ENCODE measurements at regions not wholly inside any gene's neighbourhood (a gene's known extent, or its start where the extent isn't known, plus 50 kb on each side); places are given as distances from the start of the nearest gene placed in this dataset.

GRCh38 chr12:115830070-115830469 lies 447.4 kb downstream of the MED13L start:
- Histone ChIP-seq H3K27me3 (replicated peaks in 2 of 5; ENCODE audit: control insufficient read depth in 4 of 5, insufficient read depth in 5 of 5, low read length in 4 of 5) (peaks cover 0 to 5% (median 0%) of the 10 kb centered on the region in 5 experiments), H3K9me3 (ENCODE audit: control extremely low read depth in 1 of 5, control insufficient read depth in 4 of 5, insufficient read depth in 2 of 5, low read depth in 1 of 5, low read length in 4 of 5) (peaks cover 0 to under 1% (median 0%) of the 10 kb centered on the region in 5 experiments), H3K4me3 (ENCODE audit: control insufficient read depth in 1 of 7, extremely low read depth in 1 of 7, insufficient read depth in 4 of 7, low read depth in 2 of 7, low read length in 6 of 7) (no peak overlapping the region), H3K36me3 (ENCODE audit: control insufficient read depth in 4 of 4, insufficient read depth in 4 of 4, low read length in 3 of 4) (no peaks in the 10 kb centered on the region), H3K27ac (ENCODE audit: insufficient read depth in 1 of 2, low read depth in 1 of 2, low read length in 2 of 2, poor library complexity in 1 of 2, severe bottlenecking in 2 of 2) (no peak overlapping the region), H3K4me1 (ENCODE audit: control extremely low read depth in 1 of 4, control insufficient read depth in 4 of 4, insufficient read depth in 4 of 4, low read length in 3 of 4) (no peaks in the 10 kb centered on the region)
- 80% methylated on average over 1 of the region's 3 CpGs for WGBS (ENCODE audit: insufficient coverage)
- ChIA-PET POLR2A (no interaction called here), CTCF (no interaction called here)
- no peak for DNase-seq

- ChIA-PET POLR2A (no interaction called here), CTCF (no interaction called here)
- WGBS (ENCODE audit: insufficient coverage): 94% methylated on average over 4 of the region's 4 CpGs
- Histone ChIP-seq H3K36me3 (ENCODE audit: control insufficient read depth in 4 of 4, insufficient read depth in 4 of 4, low read length in 3 of 4) (no peaks in the 10 kb centered on the region), H3K27ac (ENCODE audit: insufficient read depth in 1 of 2, low read depth in 1 of 2, low read length in 2 of 2, poor library complexity in 1 of 2, severe bottlenecking in 2 of 2) (no peak overlapping the region), H3K27me3 (replicated peaks in 2 of 5; ENCODE audit: control insufficient read depth in 4 of 5, insufficient read depth in 5 of 5, low read length in 4 of 5) (peaks cover 0 to 7% (median 0%) of the 10 kb centered on the region in 5 experiments), H3K4me1 (ENCODE audit: control extremely low read depth in 1 of 4, control insufficient read depth in 4 of 4, insufficient read depth in 4 of 4, low read length in 3 of 4) (no peaks in the 10 kb centered on the region), H3K4me3 (ENCODE audit: control insufficient read depth in 1 of 7, extremely low read depth in 1 of 7, insufficient read depth in 4 of 7, low read depth in 2 of 7, low read length in 6 of 7) (no peak overlapping the region), H3K9me3 (ENCODE audit: control extremely low read depth in 1 of 5, control insufficient read depth in 4 of 5, insufficient read depth in 2 of 5, low read depth in 1 of 5, low read length in 4 of 5) (peaks cover 0 to 3% (median 0%) of the 10 kb centered on the region in 5 experiments)
- DNase-seq: no peak
Measured at GRCh38 chr12:115828168-115828567, 449.3 kb downstream of the MED13L start.

- no peak for DNase-seq
- POLR2A ChIA-PET: no interaction called here
- Histone ChIP-seq H3K27me3 (replicated peaks in 2 of 5; ENCODE audit: control insufficient read depth in 4 of 5, insufficient read depth in 5 of 5, low read length in 4 of 5) (peaks cover 0 to 7% (median 3%) of the 10 kb centered on the region in 5 experiments), H3K36me3 (ENCODE audit: control insufficient read depth in 4 of 4, insufficient read depth in 4 of 4, low read length in 3 of 4) (no peaks in the 10 kb centered on the region), H3K4me3 (ENCODE audit: control insufficient read depth in 1 of 7, extremely low read depth in 1 of 7, insufficient read depth in 4 of 7, low read depth in 2 of 7, low read length in 6 of 7) (no peak overlapping the region), H3K4me1 (ENCODE audit: control extremely low read depth in 1 of 4, control insufficient read depth in 4 of 4, insufficient read depth in 4 of 4, low read length in 3 of 4) (no peaks in the 10 kb centered on the region), H3K9me3 (ENCODE audit: control extremely low read depth in 1 of 5, control insufficient read depth in 4 of 5, insufficient read depth in 2 of 5, low read depth in 1 of 5, low read length in 4 of 5) (peaks cover 0 to 3% (median 0%) of the 10 kb centered on the region in 5 experiments), H3K27ac (ENCODE audit: insufficient read depth in 1 of 2, low read depth in 1 of 2, low read length in 2 of 2, poor library complexity in 1 of 2, severe bottlenecking in 2 of 2) (no peak overlapping the region)
- CTCF ChIA-PET: no interaction called here
- 97% methylated on average over 3 of the region's 4 CpGs for WGBS (ENCODE audit: insufficient coverage)
Measured at GRCh38 chr12:115824936-115825602, 452.4 kb downstream of the MED13L start.

DNA sequence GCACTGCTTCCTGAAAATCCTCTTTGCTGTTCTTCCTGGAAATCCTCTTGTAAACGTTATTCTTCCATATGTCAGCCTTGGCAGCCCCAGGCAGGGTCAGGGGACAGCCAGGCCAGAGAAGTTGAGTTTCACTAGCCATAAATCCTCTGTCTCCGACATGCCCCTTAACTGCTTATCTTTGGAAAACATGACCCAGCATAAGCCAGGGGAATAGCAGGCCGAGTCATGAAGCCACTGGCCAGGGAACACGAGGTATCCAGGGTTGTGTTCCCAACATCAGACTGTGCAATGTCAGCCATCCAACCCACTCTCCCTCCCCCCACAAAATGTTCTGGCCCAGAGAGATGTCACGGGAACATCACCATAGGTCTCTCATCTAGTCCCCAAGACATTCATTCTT lies 453.9 kb downstream of the MED13L start:
- WGBS (ENCODE audit: insufficient coverage): 8% methylated on average over 4 of the region's 5 CpGs
- no peak for DNase-seq
- peaks cover 0 to 7% (median 3%) of the 10 kb centered on the region in 5 experiments for H3K27me3 ChIP-seq (replicated peaks in 2 of 5; ENCODE audit: control insufficient read depth in 4 of 5, insufficient read depth in 5 of 5, low read length in 4 of 5)
- H3K4me3 ChIP-seq (ENCODE audit: control insufficient read depth in 1 of 7, extremely low read depth in 1 of 7, insufficient read depth in 4 of 7, low read depth in 2 of 7, low read length in 6 of 7): no peak overlapping the region
- ChIA-PET CTCF (no interaction called here), POLR2A (no interaction called here)
- peaks cover 0 to 3% (median 0%) of the 10 kb centered on the region in 5 experiments for H3K9me3 ChIP-seq (ENCODE audit: control extremely low read depth in 1 of 5, control insufficient read depth in 4 of 5, insufficient read depth in 2 of 5, low read depth in 1 of 5, low read length in 4 of 5)
- no peaks in the 10 kb centered on the region for H3K4me1 ChIP-seq (ENCODE audit: control extremely low read depth in 1 of 4, control insufficient read depth in 4 of 4, insufficient read depth in 4 of 4, low read length in 3 of 4)
- H3K27ac ChIP-seq (ENCODE audit: insufficient read depth in 1 of 2, low read depth in 1 of 2, low read length in 2 of 2, poor library complexity in 1 of 2, severe bottlenecking in 2 of 2): no peak overlapping the region
- no peaks in the 10 kb centered on the region for H3K36me3 ChIP-seq (ENCODE audit: control insufficient read depth in 4 of 4, insufficient read depth in 4 of 4, low read length in 3 of 4)

DNA sequence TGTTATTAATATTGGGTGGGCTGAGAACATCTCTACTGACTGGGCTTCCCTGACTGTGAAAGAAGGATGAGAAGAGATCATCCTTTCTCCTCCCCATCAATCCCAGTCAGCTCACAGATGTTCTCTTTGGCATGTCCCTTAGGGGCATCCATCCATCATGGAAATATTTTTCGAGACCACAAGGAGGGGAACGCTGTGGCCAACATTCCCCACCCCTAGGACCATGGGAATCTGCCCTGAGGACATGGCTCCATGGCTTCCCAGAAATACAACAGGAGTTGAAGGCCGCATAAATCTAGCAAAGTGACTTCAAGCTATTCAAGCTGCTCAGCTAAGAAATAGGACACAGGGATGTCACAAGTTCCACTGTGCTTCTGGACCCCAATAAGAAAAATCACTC lies 456.8 kb downstream of the MED13L start:
- no peak overlapping the region for H3K27ac ChIP-seq (ENCODE audit: insufficient read depth in 1 of 2, low read depth in 1 of 2, low read length in 2 of 2, poor library complexity in 1 of 2, severe bottlenecking in 2 of 2)
- H3K9me3 ChIP-seq (ENCODE audit: control extremely low read depth in 1 of 5, control insufficient read depth in 4 of 5, insufficient read depth in 2 of 5, low read depth in 1 of 5, low read length in 4 of 5): peaks cover 0 to 3% (median 0%) of the 10 kb centered on the region in 5 experiments
- no peaks in the 10 kb centered on the region for H3K36me3 ChIP-seq (ENCODE audit: control insufficient read depth in 4 of 4, insufficient read depth in 4 of 4, low read length in 3 of 4)
- WGBS (ENCODE audit: insufficient coverage): 80% methylated on average over 3 of the region's 3 CpGs
- no peaks in the 10 kb centered on the region for H3K4me1 ChIP-seq (ENCODE audit: control extremely low read depth in 1 of 4, control insufficient read depth in 4 of 4, insufficient read depth in 4 of 4, low read length in 3 of 4)
- no peak overlapping the region for H3K4me3 ChIP-seq (ENCODE audit: control insufficient read depth in 1 of 7, extremely low read depth in 1 of 7, insufficient read depth in 4 of 7, low read depth in 2 of 7, low read length in 6 of 7)
- CTCF ChIA-PET: no interaction called here
- peaks cover 0 to 13% (median 3%) of the 10 kb centered on the region in 5 experiments for H3K27me3 ChIP-seq (replicated peaks in 2 of 5; ENCODE audit: control insufficient read depth in 4 of 5, insufficient read depth in 5 of 5, low read length in 4 of 5)
- POLR2A ChIA-PET: interaction anchor here (0.7 kb wide), 1 partner anchor 1284 kb away, joined by 3 read pairs; no protein-coding TSS in a partner anchor
- DNase-seq: no peak

GRCh38 chr12:115818973-115819372 lies 458.5 kb downstream of the MED13L start:
- POLR2A ChIA-PET: no interaction called here
- DNase-seq: no peak
- WGBS (ENCODE audit: insufficient coverage): 85% methylated on average over 5 of the region's 5 CpGs
- Histone ChIP-seq H3K27ac (ENCODE audit: insufficient read depth in 1 of 2, low read depth in 1 of 2, low read length in 2 of 2, poor library complexity in 1 of 2, severe bottlenecking in 2 of 2) (no peak overlapping the region), H3K27me3 (replicated peaks in 2 of 5; ENCODE audit: control insufficient read depth in 4 of 5, insufficient read depth in 5 of 5, low read length in 4 of 5) (peaks cover 0 to 13% (median 5%) of the 10 kb centered on the region in 5 experiments), H3K4me3 (ENCODE audit: control insufficient read depth in 1 of 7, extremely low read depth in 1 of 7, insufficient read depth in 4 of 7, low read depth in 2 of 7, low read length in 6 of 7) (no peak overlapping the region), H3K9me3 (ENCODE audit: control extremely low read depth in 1 of 5, control insufficient read depth in 4 of 5, insufficient read depth in 2 of 5, low read depth in 1 of 5, low read length in 4 of 5) (no peaks in the 10 kb centered on the region), H3K4me1 (ENCODE audit: control extremely low read depth in 1 of 4, control insufficient read depth in 4 of 4, insufficient read depth in 4 of 4, low read length in 3 of 4) (no peaks in the 10 kb centered on the region), H3K36me3 (ENCODE audit: control insufficient read depth in 4 of 4, insufficient read depth in 4 of 4, low read length in 3 of 4) (no peaks in the 10 kb centered on the region)
- CTCF ChIA-PET: no interaction called here

GRCh38 chr12:115817389-115817788 lies 460.1 kb downstream of the MED13L start:
- peaks cover 0 to 9% (median 5%) of the 10 kb centered on the region in 5 experiments for H3K27me3 ChIP-seq (replicated peaks in 2 of 5; ENCODE audit: control insufficient read depth in 4 of 5, insufficient read depth in 5 of 5, low read length in 4 of 5)
- DNase-seq: no peak
- CTCF ChIA-PET: no interaction called here
- H3K27ac ChIP-seq (ENCODE audit: insufficient read depth in 1 of 2, low read depth in 1 of 2, low read length in 2 of 2, poor library complexity in 1 of 2, severe bottlenecking in 2 of 2): no peak overlapping the region
- H3K4me1 ChIP-seq (ENCODE audit: control extremely low read depth in 1 of 4, control insufficient read depth in 4 of 4, insufficient read depth in 4 of 4, low read length in 3 of 4): no peaks in the 10 kb centered on the region
- no peaks in the 10 kb centered on the region for H3K9me3 ChIP-seq (ENCODE audit: control extremely low read depth in 1 of 5, control insufficient read depth in 4 of 5, insufficient read depth in 2 of 5, low read depth in 1 of 5, low read length in 4 of 5)
- H3K4me3 ChIP-seq (ENCODE audit: control insufficient read depth in 1 of 7, extremely low read depth in 1 of 7, insufficient read depth in 4 of 7, low read depth in 2 of 7, low read length in 6 of 7): no peak overlapping the region
- POLR2A ChIA-PET: no interaction called here
- no peaks in the 10 kb centered on the region for H3K36me3 ChIP-seq (ENCODE audit: control insufficient read depth in 4 of 4, insufficient read depth in 4 of 4, low read length in 3 of 4)
- WGBS (ENCODE audit: insufficient coverage): 71% methylated on average over 5 of the region's 9 CpGs
